ENCODE measurements at regions not wholly inside any gene's neighbourhood (a gene's known extent, or its start where the extent isn't known, plus 50 kb on each side); places are given as distances from the start of the nearest gene placed in this dataset.

DNA sequence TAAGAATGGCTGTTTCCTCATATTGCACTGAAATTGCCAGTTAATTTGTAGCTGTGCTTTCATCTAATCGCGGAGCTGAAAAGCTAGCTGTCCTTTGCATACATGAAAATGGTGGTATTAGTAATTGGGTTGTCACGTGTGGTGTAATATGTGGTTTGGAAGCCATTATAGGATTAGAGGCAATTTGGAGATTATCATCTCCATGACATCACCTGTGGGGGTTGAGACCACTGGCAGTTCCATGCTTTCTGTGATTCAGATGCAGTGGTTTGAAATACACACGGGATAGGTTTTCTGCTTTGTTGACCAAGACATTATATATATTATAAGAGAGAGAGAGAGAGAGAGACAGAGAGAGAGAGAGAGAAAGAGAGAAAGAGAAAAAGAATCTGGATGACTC is 180.8 kb downstream of the RAB11FIP2 start:
- DNase-seq (ENCODE audit: low spot score), result no peak

DNA sequence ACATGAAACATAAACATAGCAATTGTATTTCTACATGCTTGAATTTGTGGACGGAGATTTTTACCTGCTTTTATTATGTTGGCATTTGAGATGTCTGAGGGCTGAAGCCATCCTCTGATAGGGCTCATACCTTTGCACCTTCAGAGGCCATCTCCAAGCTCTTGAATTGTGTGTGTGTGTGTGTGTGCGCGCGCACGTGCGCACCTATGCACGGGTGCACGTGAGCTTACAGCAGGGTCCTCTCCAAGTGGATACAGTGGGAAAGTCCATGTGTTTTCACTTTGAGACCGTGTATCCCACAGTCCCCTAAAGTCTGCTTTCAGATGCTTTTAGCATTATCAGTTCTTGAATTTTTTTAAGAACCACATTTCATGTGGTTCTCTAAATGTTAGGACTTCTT is 178.6 kb downstream of the RAB11FIP2 start:
- DNase-seq (ENCODE audit: low spot score), result no peak

DNA sequence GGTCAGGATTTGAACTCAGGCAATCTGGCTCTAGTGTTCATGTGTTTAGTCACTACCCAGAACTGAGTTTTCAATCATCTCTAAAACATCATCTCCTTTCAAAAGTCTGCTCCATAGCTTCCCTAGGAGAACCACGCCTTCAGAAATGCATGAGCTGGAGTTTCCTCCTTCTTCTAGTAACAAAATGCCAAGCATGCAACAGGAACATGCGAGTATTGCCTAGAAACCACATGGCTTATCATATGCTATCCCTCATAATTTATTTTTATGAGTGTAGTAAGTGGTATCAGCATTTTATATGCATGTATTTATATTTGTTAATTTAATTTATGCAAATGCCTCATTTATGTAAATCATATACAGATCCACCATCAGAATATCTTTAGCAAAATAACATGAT is 170.9 kb downstream of the RAB11FIP2 start:
- DNase-seq (ENCODE audit: low spot score), result no peak

DNA sequence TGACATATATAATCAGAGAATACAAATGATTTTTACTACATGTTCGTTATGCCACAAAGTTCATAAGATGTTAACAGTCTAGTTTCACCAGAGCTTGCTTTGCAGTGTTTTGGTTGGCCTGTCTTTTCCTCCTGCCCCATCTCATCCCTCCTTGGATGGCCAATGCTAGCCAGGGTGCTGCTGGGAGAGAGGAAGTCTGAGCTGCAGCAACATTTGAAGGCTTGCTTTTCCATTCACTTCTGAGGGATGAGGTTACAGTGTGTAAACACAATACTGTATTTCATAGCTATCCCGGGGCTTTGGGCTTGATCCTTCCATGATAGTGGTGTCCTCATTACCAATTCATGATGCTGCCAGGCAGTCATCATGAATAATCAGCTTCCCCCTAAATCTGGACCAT is 170.5 kb downstream of the RAB11FIP2 start:
- no peak for DNase-seq (ENCODE audit: low spot score)

DNA sequence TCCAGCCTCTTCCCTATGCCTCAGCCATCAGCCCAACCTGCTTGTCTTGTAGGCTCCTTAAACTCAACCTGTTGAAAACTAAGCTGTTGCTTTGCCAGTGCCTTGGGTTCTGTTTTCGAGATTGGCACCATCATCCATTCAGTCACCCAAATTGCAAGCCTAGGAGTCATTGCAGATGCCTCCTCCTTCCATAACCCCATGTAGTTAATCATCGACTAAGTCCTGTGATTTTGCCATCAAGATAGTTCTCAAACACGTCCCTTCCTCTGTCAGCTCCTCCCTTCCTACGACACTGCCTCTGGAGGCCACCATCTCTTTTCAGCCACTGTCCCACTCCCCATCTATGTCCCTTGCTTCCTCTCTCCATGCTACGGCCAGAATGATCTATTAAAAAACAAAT is 168.1 kb downstream of the RAB11FIP2 start:
- DNase-seq (ENCODE audit: low spot score), result no peak

DNA sequence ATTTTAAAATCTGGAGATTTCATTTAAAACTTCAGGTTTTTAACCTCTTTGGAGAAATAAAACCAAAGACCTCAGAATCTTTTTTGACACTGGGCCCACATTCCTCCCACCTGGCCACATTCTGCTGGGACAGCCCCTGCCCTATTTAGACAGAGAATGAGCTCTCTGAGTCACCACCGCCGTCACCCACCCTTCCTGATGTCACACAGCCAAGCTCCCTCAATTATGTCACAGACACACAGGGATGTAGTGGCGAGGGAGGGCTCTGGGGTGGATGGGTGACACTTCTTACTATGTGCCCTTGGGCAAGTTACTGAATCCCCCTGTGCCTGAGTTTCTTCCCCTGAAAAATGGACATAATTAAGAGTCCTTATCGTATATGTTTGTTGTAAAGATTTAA is 162.6 kb downstream of the RAB11FIP2 start:
- no peak for DNase-seq (ENCODE audit: low spot score)

DNA sequence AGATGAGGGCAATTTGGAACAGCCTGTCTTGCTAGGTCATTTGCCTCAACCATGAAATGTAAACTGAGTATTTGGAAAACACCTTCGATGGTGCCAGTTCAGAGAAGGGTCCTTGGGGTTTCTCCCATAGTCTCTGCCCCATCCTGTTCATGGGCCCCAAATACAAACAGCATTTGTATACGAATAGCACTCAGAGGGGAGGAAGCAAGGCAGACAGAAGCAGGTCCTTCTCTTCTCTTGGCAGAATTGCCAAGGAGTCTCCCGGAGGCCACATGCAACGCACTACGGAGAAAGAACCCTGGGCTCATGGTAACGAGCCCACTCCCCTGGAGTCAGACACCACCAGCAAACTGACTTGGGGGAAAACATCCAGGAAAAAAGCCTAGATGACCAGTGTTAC is 162.1 kb downstream of the RAB11FIP2 start:
- no peak for DNase-seq (ENCODE audit: low spot score)

DNA sequence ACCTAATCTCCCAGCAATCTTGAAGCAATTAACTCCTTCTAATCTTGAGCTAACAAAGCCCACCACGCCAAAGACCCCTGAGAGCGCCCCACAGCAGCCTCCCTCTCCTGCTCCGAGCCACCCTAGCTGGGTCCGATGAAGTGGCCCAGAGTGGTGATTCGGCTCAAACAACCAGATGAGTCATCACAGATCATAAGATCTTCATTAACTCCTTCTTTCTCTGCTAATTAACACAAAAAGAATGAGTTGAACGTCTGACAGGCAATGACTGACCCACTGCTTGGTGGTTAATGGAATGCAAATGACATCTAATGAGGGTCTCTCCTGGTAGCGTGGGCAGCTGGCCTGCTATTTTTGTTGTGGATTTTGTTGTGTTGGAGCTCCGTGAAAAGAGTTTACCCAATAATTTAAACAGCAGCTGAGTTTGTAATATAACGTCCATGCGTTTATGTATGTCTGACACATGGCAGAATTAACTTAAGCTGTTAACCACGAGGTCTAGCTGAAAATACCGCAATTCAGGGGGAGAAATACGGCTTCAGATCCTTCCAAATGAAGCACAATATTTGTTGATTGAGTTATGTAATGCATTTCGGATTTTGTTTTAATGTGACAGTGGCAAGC is 161.4 kb downstream of the RAB11FIP2 start:
- no peak for DNase-seq (ENCODE audit: low spot score)

DNA sequence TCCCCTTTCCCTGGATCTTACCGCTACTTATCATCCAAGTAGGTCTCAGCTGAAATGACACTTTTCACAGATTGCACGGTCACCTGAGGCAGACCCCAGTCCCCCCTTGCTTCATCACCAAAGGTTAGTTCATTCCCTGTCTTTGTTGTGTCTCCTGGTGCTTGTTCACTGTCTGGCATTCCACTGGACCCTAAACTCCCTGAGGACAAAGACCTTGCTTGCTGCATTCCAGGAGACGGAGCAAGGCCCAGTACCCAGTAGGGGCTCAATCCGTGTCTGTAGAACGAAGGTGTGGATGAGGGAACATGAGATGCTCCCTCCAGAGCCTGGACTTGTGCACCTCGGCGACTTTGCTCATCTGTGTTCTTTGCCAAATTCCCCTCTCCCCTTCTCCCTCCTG is 160.0 kb downstream of the RAB11FIP2 start:
- no peak for DNase-seq (ENCODE audit: low spot score)

DNA sequence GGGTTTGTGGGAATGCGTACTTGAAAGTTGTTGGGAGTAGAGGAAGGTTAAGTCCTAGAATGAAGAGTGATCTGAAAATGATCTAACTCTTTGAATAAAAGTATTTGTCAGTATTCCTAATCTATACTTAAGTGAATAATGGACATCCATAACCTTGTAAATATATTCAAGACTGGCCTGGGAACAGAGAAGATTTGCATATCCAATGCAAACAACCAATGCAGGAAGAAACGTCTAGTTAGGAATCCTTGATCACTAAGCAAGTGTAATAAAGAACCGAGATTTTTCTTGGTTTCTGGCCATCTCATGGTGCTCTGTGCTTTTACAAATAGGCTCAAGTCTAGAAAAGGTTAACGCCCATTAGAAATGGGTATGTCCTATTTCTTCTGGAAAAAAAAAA is 157.1 kb downstream of the RAB11FIP2 start:
- no peak for DNase-seq (ENCODE audit: low spot score)

DNA sequence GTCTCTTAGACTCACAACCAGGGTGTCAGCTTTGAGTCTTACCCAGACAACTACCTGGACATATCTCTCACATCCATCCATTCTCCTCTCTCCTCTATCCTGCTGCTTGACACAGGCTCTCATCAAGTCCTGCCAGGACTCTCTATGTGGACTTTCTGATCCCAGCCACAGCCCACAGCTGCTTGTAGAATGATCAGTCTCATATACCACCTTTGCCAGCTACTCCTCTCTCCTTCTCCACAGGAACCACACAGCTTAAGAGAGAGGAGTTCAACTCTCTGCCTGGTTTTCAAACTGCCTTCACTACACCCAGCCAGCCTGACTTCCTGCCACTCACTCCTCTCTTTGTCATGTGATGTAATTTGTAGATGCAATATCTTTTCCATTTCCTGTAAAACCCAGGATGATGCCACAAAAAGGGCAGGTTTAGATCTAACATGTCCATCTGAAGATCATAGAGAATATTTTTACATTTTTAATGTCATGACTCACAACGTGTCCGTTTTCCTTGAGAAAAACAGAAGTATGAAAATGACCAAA is 154.0 kb downstream of the RAB11FIP2 start:
- DNase-seq (ENCODE audit: low spot score), result no peak

DNA sequence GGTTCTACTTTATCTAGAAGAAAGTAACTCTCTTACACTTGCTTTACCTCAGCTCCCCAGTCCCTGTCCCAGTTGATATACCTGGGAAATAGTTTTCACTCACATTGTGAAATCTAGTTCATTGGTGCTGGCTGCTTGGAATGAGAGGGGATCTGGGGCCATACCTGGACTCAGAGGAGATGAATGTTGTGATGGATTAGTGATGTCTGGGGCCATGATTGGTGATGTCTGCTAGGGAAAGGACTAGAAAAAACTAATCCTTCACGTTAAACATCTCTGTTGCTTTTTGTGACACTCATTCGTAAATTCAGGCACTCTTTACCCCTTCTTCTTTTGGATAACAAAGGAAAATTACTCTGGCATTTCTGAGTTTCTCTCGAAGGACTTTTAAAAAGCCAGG is 152.4 kb downstream of the RAB11FIP2 start:
- no peak for DNase-seq (ENCODE audit: low spot score)

DNA sequence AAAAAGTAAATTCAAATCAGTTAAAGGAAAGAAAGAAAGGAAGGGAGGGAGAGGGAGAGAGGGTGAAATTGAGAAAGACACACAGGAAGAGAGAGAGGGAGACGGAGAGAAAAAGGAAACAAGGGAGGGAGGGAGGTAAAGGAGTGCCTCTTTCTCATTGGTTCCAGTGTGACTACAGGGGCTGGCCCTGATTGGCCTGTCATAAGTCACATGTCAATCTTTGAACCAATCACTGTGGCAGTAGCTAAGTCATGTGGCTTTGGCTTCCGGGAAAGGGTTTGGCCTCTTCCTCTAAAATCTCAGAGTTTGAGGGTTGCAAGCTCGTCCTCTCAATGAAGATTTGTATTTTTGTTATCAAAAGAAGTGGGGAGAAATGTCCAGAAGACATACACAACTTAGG is 150.2 kb downstream of the RAB11FIP2 start:
- no peak for DNase-seq (ENCODE audit: low spot score)

DNA sequence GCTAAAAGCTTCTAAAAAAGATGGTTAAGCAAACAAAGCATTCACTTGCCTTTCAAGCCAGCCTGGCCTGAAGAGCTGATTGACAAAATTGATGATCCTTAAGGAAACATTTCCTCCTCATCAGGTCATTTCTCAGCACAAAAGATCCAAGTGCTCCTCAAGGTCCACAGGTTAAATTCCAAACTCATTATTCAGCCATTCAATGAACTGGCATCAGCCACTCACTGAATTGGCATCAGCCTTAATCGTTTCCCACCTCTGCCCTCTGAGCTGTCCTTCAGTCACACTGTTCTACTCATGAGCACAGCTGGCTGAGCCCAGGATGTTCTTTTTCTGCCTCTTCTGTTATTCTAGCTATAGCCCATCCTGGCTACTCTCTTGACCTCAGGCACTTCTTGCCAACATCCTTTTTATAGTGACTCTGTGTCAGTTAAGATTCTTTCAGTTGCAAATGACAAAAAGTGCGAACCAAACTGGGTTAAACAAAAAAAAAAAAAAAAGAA is 147.5 kb downstream of the RAB11FIP2 start:
- peak; percentile 19 for DNase-seq (ENCODE audit: low spot score)

DNA sequence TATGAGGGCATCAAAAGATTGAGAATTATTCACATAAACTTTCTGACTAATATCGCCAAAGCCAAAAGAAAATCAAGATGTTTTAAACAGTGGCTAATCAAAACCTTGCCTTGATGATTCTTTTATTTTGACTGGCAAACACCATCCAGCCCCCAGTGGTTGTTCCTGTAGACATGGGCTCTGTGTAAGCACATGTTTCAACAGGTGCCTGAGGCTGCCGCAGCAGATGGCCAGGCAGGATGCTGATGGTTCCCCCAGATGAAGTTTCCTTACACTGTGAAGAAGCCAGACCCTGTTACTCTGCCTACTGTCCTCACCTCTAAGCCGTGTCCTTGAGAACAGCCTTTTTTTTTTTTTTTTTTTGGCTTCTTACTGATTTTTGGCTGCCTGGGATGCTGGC is 146.5 kb downstream of the RAB11FIP2 start:
- DNase-seq (ENCODE audit: low spot score), result no peak

DNA sequence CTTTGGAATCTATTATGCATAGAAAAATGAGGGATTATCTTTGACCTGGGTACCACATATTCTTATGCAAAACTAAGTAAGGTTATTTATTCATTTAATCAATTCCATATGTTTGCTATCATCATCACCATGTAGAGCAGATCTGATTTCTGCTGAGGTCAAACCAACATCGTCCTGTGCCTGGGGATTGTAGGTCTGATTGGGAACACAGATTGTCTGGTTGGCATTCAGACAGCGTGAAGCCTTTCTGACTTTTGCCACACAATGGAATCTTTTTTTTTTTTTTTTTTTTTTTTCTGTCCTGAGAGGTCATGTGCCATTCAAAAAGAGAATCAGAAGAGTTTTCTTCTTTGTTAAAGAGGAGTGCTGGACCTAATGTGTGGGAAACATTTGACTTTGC is 142.9 kb downstream of the RAB11FIP2 start:
- no peak for DNase-seq (ENCODE audit: low spot score)

DNA sequence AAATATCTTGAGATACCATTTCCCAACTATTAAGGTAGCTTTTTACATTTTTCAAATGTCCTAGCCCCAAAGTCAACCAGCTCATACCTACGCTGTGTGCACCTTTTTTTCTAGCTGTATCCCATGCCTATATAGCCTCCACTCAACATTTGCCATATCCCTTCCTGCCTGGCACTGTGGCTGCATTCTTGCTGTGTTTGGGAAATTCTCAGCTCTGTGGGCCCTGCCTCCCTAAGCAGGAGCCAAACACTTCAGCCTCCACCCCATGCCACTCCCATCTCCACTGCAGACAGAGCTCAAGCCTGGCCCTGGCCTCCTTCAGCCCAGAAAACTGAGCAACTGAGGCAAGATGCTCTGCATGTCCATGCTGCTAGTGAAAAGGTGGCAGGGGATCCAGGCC is 141.3 kb downstream of the RAB11FIP2 start:
- DNase-seq (ENCODE audit: low spot score), result no peak

DNA sequence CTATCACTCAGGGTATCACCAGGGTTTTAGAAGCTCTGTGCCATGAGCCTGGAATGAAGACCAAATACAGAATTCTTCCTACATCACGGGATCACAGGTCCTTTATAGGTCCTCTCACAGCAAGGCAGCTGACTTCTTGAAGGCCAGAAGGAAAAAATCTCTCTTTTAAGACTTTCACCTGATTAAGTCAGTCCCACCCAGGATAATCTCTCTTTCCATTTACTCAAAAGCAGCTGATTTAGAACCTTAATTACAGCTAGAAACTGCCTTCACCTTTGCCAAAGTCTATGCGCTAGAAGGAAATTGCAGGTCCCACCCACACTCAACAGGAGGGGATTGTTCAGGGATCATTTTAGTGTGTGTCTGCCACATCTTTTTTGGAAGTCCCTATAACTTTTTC is 135.1 kb downstream of the RAB11FIP2 start:
- no peak for DNase-seq (ENCODE audit: low spot score)

DNA sequence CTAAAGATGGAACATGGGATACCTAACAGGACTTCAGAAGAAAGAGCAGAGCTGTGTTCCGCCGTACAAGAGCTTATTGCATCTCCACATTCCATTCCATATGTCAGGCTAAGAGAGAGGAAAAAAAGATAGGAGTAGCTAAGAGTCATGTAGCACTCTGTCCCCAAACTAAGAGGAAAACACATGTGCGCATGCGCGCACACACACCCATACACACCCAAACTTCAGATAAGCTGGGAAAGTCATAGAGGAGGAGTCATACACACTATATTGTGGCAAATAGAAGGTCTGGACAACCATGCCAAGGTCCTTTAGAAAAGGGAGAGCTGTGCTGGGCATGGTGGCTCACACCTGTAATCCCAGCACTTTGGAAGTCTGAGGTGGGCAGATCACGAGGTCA is 132.4 kb downstream of the RAB11FIP2 start:
- no peak for DNase-seq (ENCODE audit: low spot score)

DNA sequence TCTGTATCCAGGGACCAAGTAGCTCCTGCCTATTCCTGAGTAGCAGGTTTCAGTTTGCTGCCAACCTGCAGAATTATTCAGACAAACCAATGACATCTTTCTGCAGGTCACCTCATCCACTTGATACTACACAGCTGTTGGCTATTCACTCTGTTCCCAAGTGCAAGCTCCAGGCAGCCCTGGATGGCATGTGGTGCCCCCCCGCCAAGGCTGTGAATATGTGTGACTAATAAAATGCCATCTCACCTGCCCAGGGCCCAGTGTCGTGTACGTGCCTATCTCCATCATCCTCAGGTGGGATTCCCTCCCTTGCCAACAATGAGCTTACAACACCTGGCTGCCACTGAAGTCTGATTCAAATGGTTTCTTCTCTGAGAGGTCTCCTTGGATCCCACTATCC is 125.8 kb downstream of the RAB11FIP2 start:
- no peak for DNase-seq (ENCODE audit: low spot score)

DNA sequence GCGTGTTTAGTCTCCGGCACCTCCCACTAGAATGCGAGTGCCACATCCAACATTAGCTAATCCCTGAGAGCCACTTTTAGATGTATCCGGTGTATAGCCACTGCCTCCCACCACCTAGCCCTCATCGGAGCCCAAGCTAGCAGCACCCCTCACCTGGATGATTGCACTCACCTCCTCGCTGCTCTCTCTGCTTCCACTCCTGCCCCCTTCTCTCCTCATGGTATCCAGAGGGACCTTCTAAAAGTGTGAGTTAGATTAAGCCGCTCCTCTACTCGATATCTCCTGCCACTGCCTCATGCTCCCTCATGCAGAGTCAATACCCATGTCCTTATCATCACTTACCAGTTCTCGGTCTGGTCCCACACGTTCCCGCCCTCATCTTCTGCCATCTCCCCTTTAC is 125.3 kb downstream of the RAB11FIP2 start:
- no peak for DNase-seq (ENCODE audit: low spot score)

DNA sequence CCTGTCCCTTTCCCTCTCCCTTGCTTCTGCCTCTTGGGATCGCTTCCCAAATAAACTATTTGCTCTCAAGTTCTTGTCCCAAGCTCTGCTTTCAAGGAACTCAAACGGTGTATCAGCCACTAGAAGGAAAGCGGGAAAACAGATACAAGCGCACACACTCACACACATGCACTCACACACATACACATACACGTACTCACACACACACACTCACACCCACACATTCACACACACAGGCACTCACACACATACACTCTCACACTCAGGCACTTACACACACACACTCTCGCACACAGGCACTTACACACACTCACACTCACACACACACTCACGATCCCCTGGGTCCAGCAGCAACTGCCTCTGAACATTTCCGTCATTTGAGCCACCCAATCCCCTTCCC is 121.9 kb downstream of the RAB11FIP2 start:
- DNase-seq (ENCODE audit: low spot score), result no peak

DNA sequence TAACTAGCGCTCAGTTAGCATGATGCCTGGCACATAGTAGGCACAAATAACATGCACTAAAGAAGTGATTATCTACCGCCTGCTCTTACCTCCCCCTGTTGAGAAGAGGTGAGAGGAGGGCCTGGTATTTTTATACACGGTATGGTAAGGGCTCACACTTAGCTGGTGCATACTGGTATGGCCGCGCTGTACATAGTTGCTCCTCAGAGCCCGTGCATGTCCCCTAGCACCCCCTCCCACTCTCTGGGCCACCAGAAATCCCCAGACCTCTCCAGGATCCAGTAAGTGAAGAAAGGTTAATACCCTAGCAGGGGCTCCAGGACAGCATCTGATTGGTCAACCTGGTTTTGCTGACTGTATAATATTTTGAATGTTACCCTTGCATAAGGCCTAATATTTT is 121.4 kb downstream of the RAB11FIP2 start:
- no peak for DNase-seq (ENCODE audit: low spot score)

DNA sequence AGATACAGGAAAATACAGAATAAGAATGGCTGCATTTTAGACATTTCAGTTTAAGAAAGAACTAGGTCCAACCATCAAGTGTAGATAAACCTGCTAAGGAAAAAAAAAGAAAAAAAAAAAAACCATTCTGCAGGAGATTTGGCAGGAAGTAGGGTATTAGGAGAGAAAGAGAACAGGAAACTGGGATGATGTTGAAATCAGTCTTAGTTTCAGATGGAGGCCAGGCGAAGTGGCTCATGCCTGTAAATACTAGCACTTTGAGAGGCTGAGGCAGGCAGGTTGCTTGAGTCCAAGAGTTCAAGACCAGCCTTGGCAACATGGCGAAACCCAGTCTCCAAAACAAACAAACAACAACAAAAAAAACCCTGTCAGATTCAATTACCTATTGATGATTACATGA is 120.2 kb downstream of the RAB11FIP2 start:
- no peak for DNase-seq (ENCODE audit: low spot score)

All from RKO (cell line).